Stimulated activated CD8-positive, alpha-beta memory T cell treated with anti-CD3 and anti-CD28 coated beads, Interleukin-2, amount 100 ng/mL, for 48 hours (primary cell): ENCODE measurements at regions not wholly inside any gene's neighbourhood (a gene's known extent, or its start where the extent isn't known, plus 50 kb on each side); places are given as distances from the start of the nearest gene placed in this dataset.

Source experiments
- DNase-seq, 2 donors: peaks; one replicate each; pipeline ENCODE4 v3.0.0-alpha.2; 2020; ENCODE audit warnings: low read depth in 2 of 2

DNA sequence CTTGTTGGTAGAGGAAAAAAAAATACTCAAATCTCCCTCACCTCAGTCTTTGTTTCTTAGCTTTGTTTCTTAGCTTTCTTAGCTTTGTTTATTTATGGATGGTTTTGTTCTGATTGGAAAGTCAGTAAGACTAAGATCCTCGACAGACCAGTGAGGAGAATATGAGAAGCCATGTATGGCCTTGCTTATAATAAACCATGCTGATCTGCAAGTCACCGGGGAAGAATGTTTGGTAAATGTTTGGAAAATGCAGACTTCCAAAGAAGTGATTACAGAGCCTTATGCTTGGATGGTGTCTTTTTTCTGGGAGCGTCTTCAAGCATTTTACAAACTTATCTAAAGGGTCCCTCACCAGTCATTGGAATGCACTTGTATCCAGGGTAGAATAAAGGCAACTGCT lies 90.1 kb upstream of the NOCT start:
- no peak for DNase-seq

DNA sequence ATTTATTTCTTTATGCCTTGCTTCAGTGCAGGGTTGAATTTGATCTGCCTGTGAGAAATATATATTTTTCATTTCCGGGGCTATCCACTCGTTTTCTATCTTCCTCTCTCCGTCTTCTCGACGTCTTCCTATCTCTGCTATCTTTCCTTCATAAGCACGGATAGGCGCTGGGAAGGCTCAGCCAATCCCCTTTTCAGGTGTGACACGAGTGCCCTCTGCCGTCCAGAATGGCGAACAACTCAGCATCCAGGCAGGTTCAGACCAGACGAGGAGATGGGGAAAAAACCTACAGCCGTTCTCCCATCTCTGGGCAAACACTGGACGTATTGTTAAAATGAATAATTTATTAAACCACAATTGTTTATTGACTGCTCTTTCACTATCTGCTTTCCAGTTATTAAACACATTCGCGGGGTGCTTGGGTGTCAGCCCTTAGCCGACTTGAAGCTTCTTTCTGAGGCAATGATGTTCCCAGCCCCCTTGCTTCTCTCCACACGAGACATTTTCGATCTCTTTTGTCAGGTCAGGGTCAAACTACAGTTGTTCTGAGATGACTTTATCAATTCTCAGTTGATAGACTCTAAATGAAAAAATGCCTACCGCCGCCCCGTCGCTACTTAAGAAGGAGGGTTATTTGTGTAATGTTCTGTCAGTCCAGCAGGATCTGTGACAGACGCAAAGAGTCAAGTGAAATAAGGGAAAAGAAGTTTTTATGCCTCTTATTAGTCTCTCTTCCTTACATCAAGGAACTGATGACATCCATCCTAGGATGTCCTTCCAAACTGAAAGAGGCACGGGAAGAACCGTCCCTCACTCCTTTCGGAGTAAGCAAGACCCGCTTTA lies 96.3 kb upstream of the NOCT start:
- DNase-seq: peak in 1 of 2 donors; percentile 37

DNA sequence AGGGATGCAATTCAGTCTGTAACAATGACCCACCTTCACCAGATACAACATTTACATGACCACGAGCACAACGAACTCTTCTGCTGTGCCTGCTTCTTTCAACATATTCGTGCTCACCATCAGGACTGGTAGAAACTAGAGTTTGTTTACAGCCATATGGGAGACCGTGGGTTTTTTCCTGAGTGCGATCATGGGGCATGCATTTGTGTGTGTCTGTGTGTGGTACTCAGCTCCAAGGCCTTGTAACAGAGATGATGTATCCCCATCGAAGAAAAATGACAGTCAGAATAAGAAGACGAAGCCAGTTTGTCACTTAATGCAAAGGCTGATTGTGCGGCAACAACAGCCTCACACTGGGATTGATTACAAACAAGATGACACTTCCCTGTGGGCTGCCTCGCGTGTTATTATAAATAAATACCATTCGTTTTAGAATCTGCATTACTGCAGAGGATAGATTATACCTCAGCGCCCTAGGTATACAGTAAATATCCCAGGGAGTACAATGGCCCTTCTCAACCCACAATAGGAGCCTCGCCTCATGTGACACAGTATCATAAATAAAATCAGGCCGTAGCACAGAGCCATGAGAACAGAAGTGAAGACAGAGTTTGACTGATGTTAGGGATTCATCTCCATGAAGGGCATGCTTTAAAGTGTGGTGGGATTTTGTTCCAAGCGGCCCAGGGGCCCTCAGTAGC lies 97.3 kb upstream of the NOCT start:
- DNase-seq: no peak

DNA sequence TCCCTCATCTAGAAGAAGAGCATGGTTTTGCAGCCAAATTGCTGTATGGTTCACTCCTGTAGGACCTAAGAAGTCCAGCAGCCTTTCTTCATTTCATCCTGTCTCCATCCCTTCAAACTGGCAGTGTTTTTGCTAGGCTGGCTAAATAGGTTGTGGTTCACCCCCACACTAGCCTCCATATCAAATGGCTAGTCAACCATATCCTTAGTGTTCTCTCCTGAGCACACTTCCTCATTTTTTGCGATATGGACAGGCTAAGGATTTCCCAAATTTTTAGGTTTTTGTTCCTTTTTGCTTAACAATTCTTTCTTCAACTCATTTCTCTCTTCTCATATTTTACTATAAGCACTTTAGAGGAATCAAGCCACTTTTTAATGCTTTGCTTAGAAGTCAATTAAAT lies 98.8 kb upstream of the NOCT start:
- no peak for DNase-seq

DNA sequence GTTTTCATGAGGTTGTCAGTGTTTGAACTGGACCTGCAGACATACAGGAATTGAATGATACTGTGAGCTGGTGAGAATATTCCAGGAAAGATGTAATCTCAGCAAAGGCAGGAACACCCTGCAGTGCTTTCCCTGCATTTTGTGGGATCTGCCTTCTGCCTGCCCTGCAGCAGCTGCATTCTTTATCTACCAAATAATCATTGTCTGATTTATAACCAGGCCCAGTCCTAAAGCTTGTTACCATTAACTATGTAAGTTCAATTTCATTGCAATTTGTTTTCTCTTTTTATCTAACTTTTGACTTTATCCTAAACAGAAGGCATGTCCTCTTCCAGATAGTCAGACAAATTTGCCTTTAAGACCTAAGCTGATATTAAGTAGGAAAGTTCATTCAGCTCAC lies 99.8 kb upstream of the NOCT start:
- DNase-seq: no peak

DNA sequence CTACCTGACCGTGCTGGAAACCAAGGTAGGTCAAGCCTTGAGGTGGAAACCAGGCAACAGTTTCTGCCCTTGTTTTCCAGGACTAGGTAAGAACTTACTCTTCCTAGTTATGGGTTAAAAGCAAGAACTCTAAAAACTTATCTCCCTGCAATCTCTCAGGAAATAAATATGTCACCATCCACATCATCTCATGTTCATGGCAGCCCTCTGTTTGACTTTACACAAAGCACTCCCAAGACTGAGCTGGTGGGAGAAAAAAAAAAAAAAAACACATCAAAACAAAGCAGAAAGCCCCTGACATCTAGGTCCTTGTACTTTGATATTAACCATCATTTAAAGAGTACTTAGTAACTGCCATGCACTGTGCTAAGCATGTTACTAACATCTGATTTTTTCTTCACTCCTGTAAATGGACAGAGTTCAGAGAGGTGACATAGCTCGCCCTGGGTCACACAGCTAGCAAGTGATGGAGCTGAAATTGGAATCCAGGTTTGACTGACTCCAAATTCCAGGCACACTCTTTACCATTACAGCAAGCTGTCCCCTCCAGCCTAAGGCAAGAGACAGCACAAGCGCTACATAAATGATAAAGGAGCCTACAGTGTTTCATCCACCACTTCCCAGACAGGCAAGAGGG lies 102.8 kb upstream of the NOCT start:
- no peak for DNase-seq

DNA sequence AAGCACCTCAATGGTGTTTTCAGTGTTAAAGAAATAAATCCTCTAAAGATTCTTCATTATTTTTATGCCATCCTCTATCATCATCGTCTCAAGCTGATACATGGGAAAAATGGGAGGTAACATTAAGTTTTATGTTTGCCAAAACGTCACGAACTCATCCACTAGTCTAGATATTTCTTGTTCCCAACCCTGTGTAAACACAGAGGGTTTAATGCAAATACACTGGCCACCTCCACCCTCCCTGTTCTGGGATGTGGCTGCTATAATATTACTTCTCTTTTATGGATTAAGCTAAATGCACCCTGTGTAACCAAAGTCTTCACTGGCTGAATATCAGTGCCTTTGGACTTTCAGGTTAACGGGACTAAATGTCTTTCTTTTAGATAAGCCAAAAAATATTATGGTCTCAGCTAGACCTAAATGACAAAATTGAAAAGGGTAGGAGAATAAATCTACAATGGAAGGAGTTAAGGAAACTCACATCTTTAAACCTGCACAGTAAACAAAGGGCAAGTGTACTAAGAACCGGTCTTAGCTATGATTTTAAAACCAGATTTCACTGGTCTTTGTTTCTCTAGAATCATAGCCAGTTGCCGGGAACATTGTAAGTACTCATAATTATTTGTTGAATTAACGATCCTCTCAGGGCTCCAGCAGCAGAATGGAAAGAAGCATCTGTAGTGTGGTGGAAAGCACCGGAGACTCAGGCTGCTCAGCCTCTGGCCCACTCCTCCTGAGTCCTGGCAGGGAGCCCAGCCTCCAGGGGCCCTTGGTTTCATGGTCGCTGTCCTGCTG lies 103.5 kb upstream of the NOCT start:
- no peak for DNase-seq

DNA sequence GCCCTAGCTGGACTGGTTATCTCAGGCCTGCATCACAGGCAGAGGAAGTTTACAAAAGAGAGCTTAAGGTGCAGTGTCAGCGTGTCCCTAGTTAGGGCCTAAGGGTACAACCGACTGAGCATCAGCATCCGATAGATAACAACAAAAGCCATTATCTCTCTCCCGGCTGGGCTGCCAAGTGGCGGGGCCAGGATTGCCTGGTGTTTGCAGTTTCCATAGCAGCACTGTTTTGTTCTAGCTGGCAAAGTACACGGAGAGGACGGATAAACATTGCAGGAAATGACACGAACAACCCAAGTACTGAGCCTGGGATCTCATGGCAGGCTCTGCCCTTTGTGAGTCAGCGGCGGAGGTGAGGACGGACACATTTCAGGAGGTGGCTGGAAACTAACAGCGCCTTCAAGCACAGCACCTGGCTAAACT lies 104.7 kb upstream of the NOCT start:
- no peak for DNase-seq

DNA sequence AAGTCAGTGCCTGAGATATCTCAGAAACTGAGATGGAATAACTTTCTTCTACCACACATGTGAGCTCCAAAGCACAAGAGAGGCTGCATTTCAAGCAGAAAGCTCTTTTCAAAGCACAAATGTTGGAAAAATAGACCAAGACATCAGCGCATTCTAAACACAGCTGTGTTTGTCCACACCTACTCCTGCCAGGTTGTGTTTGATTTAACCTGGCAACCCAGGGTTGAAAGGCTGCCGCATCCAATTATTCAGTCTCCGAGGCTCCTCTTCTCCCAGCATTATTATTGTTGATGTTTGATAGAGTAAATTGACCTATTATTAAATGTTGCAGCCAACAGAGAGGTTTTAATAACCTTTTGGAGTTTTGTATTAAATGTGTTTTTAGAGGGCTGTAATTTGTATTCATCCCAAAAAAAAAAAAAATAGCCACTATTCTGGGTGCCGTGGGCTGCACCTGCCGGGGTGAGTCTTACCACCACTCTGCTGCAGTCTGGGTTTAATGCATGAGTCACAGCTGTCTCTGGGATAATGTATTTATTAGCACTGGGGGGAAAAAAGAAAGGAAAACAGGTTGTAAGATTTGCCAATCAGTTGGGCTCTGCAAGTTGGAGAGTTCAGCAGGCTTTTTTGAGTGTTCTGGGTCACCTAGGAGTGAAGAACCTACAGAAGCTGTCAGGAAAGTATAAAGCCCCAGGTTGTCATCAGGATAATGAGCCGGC lies 105.2 kb upstream of the NOCT start:
- no peak for DNase-seq

DNA sequence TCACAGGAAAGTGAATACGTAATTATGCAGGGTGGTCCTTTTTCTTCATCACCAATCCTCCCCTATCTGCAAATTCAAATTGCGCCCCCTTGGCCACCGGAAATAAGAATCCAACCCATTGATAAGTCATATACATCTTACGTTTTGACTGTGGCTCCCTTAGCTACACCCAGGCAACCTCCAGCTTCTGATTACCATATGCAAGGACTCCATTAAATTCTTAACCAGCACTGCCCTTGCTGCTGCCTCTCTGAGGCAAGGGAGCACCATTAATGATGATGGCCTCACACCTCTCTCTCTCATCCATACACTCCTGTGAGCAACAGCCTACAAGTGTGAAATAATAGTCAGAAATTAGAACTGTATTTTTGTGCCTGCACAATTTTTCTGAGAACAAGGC lies 106.0 kb upstream of the NOCT start:
- no peak for DNase-seq

DNA sequence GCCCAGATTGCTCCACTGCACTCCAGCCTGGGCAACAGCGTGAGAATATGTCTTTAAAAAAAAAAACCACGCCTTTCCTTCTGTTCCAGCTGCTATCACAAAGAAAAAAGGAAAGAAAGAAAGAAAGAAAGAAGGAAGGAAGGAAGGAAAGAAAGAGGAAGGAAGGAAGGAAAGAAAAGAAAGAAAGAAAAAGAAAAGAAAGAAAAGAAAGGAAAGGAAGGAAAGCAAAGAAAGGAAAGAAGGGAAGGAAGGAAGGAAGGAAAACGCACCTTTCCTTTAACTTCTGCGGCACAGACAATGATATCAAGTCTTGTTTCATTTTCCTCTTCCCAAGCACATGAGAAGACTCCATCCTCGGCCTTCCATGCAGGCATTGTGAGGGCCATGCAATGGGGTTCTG lies 107.4 kb upstream of the NOCT start:
- no peak for DNase-seq

DNA sequence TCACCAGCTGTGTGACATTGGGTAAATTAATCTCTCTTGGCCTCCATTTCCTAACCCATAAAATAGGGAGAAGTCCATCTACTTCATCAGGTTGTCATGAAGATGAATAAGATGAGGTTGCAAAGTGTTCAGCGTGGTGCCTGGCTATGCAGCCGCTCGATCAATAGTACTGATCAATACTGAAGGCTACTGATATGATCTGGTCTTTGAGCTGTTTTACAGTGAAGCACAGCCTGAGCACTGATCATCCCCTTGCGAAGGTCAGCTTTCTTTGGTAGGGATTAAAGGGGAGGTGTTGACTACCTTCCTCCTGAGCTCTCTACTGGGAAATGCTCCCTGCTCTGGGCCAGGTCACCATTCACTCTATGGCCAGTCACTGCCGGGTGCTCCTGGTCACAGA lies 108.4 kb upstream of the NOCT start:
- no peak for DNase-seq

DNA sequence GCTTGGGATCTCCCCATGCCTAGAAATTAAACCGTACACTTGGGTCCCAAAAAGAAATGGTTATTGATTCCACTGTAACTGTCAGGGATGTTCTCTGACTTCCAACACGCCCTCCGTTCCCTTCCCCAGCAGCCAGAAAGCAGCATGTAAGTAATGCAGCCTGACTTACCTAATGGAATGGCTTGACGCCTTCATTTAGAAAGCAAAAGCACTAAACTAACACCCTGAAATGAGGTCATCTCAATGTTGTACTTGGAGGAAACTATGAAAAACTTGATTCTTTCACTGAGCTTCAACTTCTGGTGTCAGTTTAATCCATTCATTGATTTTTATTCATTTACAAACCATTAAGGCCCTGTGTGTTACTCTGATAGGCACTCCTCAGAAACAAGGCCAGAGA lies 110.8 kb upstream of the NOCT start:
- no peak for DNase-seq

DNA sequence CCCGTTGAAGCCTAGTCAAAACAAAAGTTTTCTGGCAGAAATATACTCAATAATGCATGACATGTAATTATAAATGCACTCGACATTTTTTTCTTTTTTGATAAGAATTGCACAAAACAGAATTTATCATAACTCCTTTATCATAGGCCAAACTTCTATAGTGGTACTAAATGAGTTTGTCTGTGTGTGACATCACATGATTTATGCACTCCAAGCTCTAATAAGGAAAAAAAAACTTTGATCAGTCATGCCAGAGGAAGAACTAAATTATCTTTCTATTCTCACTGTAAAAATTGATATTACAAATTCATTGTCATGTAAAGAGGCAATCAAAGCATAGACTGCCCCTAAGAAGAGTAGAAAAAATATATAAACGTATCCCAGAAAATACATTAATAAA lies 112.4 kb upstream of the NOCT start:
- DNase-seq: no peak

DNA sequence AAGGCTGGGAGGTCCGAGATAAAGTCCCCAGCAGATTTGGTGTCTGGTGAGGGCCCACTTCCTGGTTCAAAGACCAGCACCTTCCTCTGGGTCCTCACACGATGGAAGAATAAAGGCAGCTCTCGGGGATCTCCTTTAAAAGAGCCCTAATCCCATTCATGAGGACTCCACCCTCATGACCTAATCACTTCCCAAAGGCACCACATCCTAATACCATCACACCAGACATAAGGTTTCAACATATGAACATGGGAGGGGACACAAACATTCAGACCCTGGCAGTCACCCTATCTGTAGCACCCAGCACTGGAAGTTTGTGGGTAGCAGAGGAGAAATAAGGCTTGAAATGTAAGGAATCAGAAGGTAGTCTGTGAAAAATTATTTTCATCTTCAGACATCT lies 112.9 kb upstream of the NOCT start:
- DNase-seq: no peak

DNA sequence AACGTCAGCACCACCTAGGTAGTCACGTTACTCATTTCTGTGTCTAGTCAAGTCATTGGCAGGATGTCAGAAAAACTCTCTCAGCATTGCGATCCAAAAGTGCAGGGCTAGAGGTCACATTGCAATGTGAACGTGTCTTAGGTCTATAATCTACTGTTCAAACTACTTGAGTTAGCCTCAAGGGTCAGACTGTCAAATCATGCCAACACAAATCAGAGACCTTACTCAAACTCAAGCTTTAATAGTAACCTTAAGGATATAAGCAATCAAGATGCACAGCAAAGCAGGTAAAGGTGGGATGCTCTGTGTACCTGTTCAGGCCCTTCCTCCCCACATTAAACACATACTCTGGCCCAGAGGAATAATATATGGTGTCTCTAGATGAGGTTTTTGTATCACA lies 114.4 kb upstream of the NOCT start:
- DNase-seq: no peak

DNA sequence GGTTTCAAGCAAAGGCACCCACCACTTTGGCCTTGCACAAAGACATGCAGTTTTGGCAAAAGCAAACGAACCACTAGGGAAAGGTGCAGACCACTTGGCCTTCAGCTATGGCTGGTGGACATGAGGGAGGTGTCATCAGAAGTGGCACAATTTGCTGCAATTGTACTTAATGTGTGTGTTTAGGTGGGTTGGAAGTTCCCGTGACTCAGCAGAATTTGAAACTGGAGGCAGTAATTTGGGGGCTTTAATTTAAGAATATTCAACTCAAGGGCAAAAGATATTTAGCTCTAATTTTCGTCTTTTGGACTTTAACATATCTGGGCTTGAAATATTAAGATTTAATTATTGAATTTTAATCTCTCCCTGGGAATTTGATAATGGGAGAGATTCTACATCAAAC lies 115.6 kb upstream of the NOCT start:
- DNase-seq: no peak

DNA sequence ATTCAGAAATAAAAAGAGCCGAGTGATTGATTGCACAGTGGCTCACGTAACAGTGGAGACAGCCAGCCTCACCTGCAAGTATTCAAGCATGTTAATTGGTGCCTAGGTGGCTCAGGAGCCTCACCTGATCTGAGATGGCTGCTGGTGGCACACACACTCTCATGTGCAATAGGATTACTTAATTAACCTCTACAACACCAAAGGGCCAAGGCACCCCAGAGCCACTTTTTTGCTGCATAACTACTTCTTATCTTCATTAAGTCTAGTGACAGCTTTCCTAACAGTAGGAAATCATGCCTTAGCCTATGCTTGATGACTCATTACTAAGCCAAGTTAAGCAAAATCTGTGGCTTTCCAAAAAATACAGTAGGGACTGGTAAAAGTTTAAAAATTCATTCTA lies 117.3 kb upstream of the NOCT start:
- no peak for DNase-seq

DNA sequence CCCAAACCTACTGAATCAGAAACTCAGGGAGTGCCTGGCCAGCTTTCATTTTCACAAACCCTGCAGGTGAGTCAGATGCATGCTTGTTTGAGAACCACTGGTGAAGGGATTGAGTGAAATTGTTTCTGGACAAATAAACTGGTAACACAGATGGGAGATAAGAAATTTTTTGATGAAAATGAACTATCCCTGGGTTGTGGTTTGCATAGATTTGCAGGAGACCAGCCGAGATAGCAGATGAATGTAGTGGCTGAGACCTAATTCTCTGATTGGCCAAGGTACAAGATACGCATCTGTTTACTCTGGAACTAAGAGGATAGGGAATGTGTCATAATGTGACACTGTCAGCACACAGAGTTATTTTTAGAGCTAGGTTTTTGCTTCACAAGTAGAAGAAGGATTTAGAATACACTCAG lies 117.8 kb upstream of the NOCT start:
- no peak for DNase-seq

DNA sequence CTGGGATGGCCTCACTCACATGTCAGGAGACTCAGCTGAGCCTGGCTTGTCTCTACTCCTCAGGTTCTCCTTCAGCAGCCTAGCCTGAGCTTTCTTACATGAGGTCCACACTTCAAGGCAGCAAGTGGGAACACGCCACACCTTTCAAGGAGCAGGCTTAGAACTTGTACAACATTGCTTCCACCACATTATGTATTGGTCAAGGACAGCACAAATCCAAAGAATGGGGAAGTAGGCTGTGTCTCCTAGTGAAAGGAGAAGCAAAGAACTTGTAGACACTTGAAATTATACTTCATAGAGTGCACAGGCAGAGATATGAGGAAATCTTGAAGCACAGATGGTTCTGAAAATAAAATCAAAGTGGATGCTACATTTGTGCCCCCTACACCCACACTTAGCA lies 120.9 kb upstream of the NOCT start:
- no peak for DNase-seq

DNA sequence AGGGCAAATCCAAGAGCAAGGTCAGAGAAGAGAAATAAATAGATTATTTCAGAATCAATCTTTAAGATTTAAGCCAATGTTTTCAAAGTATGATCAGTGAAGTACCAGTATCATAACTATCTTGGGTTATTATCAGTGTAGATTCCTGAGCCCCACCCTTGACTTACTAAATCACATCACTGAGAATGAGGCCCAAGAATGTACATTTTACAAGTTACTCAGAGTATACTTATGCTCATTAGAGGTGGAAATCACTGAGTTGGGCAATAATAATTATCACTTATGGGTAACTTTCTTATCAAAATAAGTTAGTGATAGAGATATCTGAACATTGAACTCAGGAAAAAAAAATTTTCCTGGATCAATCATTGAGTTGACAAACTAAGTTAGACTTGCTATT lies 121.6 kb upstream of the NOCT start:
- no peak for DNase-seq
